GM18873 (cell line): ENCODE measurements at regions not wholly inside any gene's neighbourhood (a gene's known extent, or its start where the extent isn't known, plus 50 kb on each side); places are given as distances from the start of the nearest gene placed in this dataset.
A peak's percentile ranks its signal among the peaks of the same experiment; 100 is the strongest.

Experiments used
- ATAC-seq: cut with Tn5 transposase; IDR thresholded peaks from one replicate; pipeline ENCODE4 v1.9.1; 2021; ENCODE audit warnings: mild to moderate bottlenecking, moderate library complexity, moderate number of reproducible peaks; ENCODE audit not compliant: unreplicated experiment, low FRiP score

DNA sequence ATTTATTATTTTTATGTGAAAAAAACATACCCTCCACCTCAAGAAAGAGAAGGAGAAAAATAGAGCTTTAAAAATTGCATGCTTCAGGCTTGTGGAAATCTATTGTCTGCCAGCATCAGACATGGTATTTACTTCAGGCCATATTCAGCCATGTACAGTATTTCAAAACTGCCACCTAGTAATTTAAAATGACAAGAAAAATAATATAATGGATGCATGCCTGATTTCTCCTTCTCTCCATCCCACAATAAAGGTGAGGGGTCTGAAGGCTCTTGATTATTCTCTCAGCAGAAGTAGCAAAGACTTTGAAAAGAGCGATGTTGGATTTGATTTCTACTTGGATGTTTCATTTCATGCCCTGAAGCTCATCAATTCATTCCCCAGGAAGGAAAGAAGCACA is 250.7 kb downstream of the TBC1D4 start:
- ATAC-seq = no peak

DNA sequence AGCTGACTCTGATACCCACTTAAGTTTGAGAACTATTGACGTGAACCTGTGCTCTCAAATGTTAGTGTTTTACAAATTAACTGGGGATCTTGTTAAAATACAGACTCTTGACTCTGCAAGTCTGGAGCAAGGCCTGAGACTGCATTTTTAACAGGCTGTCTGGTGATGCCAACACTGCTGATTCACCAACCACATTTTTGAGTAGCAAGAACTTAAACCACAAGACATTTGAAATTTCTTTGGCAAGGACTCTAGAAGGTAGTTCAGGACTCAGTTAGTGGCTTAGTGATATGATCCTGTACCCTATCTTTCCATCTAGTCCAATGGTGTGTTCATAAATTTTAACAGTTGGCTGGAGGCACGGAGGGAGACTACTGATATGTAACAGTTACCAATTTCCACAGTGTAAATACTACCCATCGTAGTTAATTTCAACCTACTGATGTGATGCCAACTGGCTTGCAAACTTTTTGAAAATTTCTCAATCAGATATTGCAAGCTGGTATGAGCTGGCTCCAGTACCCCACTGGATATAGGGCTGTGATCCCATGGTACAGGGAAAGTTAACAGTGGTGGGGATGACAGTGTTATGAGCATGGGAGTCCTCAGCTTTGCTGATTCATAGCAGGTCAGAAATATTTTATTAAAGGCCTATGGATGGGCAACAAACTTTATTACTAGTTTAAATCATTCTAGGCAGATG is 255.1 kb downstream of the TBC1D4 start:
- no peak for ATAC-seq

DNA sequence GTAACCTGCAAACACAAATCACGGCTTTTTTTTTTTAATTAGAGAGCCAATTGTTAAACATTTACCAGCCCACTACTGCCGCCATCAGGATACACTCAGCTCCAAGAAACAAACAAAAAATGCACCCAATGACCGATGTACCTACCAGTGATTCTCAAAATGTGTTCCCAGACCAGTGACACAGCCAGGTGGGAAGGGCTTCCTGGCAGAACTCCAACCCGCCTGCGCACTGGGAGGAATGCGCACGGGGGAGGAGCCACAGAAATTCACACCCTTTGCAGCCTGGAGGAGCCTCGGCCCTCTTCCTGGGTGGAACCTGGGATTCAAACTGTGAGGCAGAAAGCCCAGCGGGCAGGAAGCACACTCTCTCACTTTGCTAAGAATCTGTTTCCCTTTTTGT is 255.9 kb downstream of the TBC1D4 start:
- no peak for ATAC-seq

GRCh38 chr13:75225288-75226032 is 256.5 kb downstream of the TBC1D4 start:
- no peak for ATAC-seq

- no peak for ATAC-seq
Observed at GRCh38 chr13:75224053-75224742, 257.8 kb downstream of the TBC1D4 start.

DNA sequence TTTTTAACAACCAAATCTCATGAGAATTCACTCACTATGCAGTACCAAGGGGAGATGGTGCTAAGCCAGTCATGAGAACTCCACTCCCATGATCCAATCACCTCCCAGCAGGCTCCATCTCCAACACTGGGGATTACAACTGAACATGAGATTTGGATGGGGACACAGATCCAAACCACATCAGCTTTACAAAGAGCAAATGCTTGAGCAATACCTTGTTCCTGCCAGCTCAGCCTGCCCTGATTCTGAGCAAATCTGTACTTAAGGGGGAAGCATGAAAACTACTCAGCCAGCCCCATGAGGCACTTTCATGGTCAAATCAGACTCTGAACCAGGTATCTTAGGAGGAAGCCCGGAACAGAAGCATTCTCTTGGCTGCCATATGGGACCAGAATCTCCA is 259.9 kb downstream of the TBC1D4 start:
- no peak for ATAC-seq

DNA sequence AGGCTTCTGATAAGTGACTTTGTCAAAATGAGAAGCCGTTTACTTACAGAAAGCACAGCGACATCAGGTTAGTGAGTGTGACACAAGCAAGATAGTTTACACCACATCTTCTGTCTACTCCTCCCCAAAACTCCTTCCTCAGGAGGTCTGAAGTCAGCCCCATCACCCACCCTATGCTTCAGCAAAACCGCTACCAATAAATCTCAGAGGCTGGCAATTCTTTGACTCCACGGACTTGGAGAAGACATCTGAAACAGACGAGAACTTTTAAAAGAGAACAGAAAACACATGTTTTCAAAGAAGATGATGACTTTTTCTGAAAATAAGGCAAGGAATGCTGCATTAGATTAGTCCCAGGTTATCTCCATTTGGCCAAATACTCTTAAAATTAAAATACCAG is 261.1 kb downstream of the TBC1D4 start:
- no peak for ATAC-seq

DNA sequence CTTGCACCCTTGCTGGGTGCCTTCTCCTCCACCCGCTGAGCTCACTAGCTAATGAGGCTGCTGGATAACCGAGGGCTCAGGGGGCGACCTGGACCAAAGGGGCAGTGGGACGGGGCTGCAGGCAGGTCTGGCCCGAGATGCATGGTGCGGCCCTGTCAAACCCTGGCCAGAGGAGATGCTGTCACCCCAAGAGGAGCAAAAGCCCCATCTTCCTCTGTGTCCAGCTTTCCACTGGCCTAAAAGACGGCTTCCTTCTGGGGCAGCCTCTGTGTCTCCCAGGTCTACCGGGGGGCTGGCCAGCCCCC is 261.8 kb downstream of the TBC1D4 start:
- ATAC-seq = no peak

- peak; percentile 90 for ATAC-seq
Observed at GRCh38 chr13:75219479-75220237, 262.3 kb downstream of the TBC1D4 start.

- no peak for ATAC-seq
Observed at GRCh38 chr13:75217949-75218348, 264.0 kb downstream of the TBC1D4 start.

GRCh38 chr13:75216038-75216437 is 265.9 kb downstream of the TBC1D4 start:
- no peak for ATAC-seq

DNA sequence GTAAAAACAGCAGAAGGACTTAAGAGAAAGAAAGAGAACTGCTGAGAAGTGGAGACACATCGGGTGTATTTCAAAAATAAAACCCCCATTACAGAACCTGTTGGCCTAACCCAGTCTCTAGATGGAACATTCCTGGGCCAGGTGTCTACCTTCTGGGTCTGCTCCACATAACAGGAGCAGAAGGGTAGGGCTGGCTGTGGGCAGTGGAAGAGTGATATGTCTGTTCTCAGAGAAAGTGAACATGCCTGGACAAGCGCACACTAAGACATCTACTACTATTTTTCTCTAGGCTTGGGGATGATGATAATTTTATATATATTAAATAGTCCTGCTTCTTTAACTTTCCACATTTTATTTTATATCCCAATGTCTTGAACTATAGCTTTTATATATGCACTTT is 267.1 kb downstream of the TBC1D4 start:
- no peak for ATAC-seq

DNA sequence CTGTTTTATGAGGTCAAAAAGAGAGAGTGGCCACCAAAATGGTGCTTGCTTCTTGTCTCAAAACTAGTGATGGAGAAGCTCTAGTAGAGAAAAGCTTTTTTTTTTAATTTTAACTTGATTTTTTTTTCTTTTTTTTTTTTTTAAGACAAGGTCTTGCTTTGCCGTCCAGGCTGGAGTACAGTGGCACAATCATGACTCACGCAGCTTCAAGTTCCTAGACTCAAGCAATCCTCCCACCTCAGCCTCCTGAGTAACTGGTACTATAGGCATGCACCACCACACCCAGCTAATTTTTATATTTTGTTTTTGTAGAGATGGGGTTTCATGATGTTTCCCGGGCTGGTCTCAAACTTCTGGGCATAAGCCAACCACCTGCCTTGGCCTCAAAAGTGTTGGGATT is 279.0 kb downstream of the TBC1D4 start:
- ATAC-seq = no peak

- ATAC-seq = no peak
Observed at GRCh38 chr13:75197803-75198202, 284.2 kb downstream of the TBC1D4 start.

DNA sequence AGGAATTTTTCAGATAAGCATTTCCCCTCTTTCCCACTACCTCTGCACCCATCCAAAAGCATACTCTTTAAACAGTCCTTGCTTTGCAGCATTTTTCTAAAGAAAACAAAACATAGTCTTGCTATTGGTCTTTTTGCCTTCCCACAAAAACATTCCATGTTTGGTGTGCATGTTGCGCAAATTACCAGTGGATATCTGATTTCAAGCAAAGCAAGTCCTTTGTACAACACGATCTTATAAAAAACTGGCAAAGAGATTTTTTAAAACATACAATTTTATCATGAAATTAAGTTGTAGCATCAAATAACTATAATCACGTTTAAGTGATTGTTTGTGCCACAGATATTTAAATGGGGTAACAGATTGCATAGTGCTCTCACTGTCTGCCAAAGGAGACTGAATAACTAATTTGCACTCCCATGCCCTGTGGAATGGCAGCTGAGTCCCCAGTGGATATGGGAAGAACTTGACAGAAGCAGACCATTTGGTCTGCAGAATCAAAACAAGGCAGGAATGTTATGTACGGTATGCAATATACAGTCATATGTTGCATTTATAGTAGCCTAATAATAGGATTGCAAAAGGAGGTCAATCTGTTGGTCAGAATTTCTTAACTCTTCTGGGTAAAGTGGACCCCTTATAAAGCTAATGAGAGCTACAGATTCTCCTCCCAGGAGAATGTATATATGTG is 285.7 kb downstream of the TBC1D4 start:
- ATAC-seq = no peak

- ATAC-seq = no peak
Observed at GRCh38 chr13:75195495-75196146, 286.3 kb downstream of the TBC1D4 start.

DNA sequence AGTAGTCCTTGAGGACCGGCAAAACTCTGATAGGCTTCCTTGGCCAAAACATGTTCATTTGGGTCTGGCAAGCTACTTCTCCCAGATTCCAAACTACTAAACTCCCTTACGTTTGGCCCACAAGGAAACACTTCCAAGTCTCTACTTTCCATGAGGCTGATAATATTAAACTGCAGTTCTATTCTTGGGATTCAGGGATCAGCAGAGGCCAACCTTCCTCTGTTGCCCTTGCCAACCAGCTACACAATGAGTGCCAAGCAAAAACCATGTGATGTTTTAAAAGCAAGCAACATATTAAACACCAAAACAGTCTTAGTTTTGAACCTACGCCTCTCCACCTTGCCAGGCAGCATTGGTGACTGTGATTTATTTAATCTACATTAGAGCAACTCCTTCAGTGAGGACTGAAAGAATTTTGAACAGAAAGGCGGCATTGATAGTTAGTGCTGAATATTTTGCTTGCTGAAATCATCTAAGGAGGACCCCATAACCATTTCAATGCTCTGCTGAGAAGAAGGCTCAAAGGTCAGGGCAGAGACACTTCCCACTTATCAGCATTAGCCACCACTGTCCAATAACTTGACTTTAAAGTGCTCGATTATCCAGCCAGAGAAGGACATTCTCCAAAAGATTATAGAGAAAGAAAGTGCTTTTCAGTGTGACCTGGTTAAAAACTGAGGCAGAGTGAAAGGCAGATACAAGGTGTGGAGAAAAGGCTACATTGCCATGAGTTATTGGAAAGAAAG is 287.1 kb downstream of the TBC1D4 start:
- no peak for ATAC-seq

GRCh38 chr13:75186379-75186778 is 295.6 kb downstream of the TBC1D4 start:
- ATAC-seq = no peak

- no peak for ATAC-seq
Observed at GRCh38 chr13:75181906-75182305, 300.1 kb downstream of the TBC1D4 start.
